ENCODE measurements at regions not wholly inside any gene's neighbourhood (a gene's known extent, or its start where the extent isn't known, plus 50 kb on each side); places are given as distances from the start of the nearest gene placed in this dataset.

- H3K4me2 ChIP-seq (replicated peaks; ENCODE audit: low read depth, low read length, poor library complexity, severe bottlenecking), result no peak overlapping the region
- no peak overlapping the region for H3K4me3 Mint-ChIP-seq
- H3K27ac ChIP-seq (ENCODE audit: low read length in 2 of 2), result no peak overlapping the region
- WGBS (ENCODE audit: insufficient coverage), result 79% methylated on average over 8 of the region's 9 CpGs
- no peak overlapping the region for H3K27ac Mint-ChIP-seq
- no peaks in the 10 kb centered on the region for H4K20me1 ChIP-seq (ENCODE audit: control insufficient read depth, insufficient read depth, low read length, poor library complexity, severe bottlenecking)
- H3K9me3 Mint-ChIP-seq (ENCODE audit: insufficient read depth), result no peaks in the 10 kb centered on the region
- intact Hi-C loops (cut with micrococcal nuclease), result no loop called here
- peaks cover 0 to 4% (median 0%) of the 10 kb centered on the region in 3 donors for H3K9me3 ChIP-seq (ENCODE audit: control extremely low read depth in 1 of 3, control insufficient read depth in 2 of 3, insufficient read depth in 1 of 3, low read length in 2 of 3)
- no peaks in the 10 kb centered on the region for H3K79me2 ChIP-seq (ENCODE audit: control insufficient read depth, insufficient read depth, low read length)
- CTCF ChIA-PET, result interaction anchor here (0.5 kb wide), 1 partner anchor 114 kb away, joined by 3 read pairs; no protein-coding TSS in a partner anchor
- H3K4me1 ChIP-seq (ENCODE audit: control insufficient read depth in 2 of 2, insufficient read depth in 2 of 2, low read length in 2 of 2), result no peaks in the 10 kb centered on the region
- H3K27me3 Mint-ChIP-seq, result peaks cover 3% of the 10 kb centered on the region
- no peaks in the 10 kb centered on the region for H3K4me1 Mint-ChIP-seq
- POLR2A ChIA-PET, result no interaction called here
- no peaks in the 10 kb centered on the region for H3K27me3 ChIP-seq (replicated peaks in 1 of 4; ENCODE audit: control extremely low read depth in 1 of 4, control insufficient read depth in 3 of 4, insufficient read depth in 4 of 4, low read length in 3 of 4)
- DNase-seq (no peak), ATAC-seq (ENCODE audit: low read depth) (no peak)
- H3K36me3 ChIP-seq (replicated peaks in 1 of 2; ENCODE audit: control extremely low read depth in 1 of 2, control insufficient read depth in 1 of 2, extremely low read depth in 1 of 2, insufficient read depth in 2 of 2, low read length in 1 of 2), result no peaks in the 10 kb centered on the region
- no peak overlapping the region for H2AFZ ChIP-seq (ENCODE audit: insufficient read depth, low read depth, low read length, poor library complexity, severe bottlenecking)
- no peak for TF ChIP-seq EZH2 (IDR thresholded peaks at IDR 0.05; ENCODE audit: borderline replicate concordance, insufficient read depth, low read depth, low read length, poor library complexity, severe bottlenecking)
- no peak for TF ChIP-seq CTCF (IDR thresholded peaks at IDR 0.05)
- no peak overlapping the region for H3K4me3 ChIP-seq (ENCODE audit: control extremely low read depth in 1 of 5, extremely low read depth in 1 of 5, insufficient read depth in 1 of 5, low read depth in 2 of 5, low read length in 4 of 5)
- no peak overlapping the region for H3K9ac ChIP-seq (ENCODE audit: low read length)
These were observed 403.2 kb upstream of the MYT1L start for GRCh38 chr2:2734308-2734707.

GRCh38 chr2:2733818-2734217 is 402.7 kb upstream of the MYT1L start:
- no peak for ATAC-seq (ENCODE audit: low read depth)
- H3K4me3 ChIP-seq (ENCODE audit: control extremely low read depth in 1 of 5, extremely low read depth in 1 of 5, insufficient read depth in 1 of 5, low read depth in 2 of 5, low read length in 4 of 5), result no peak overlapping the region
- POLR2A ChIA-PET, result no interaction called here
- Mint-ChIP-seq H3K4me1 (no peaks in the 10 kb centered on the region), H3K9me3 (ENCODE audit: insufficient read depth) (no peaks in the 10 kb centered on the region), H3K27me3 (peaks cover 3% of the 10 kb centered on the region), H3K27ac (no peak overlapping the region), H3K4me3 (no peak overlapping the region)
- WGBS (ENCODE audit: insufficient coverage), result 94% methylated on average over 8 of the region's 11 CpGs
- H3K4me1 ChIP-seq (ENCODE audit: control insufficient read depth in 2 of 2, insufficient read depth in 2 of 2, low read length in 2 of 2), result no peaks in the 10 kb centered on the region
- no peak overlapping the region for H3K27ac ChIP-seq (ENCODE audit: low read length in 2 of 2)
- no peak for DNase-seq
- no peak overlapping the region for H3K9ac ChIP-seq (ENCODE audit: low read length)
- H3K9me3 ChIP-seq (ENCODE audit: control extremely low read depth in 1 of 3, control insufficient read depth in 2 of 3, insufficient read depth in 1 of 3, low read length in 2 of 3), result peaks cover 0 to 2% (median 0%) of the 10 kb centered on the region in 3 donors
- no peaks in the 10 kb centered on the region for H3K36me3 ChIP-seq (replicated peaks in 1 of 2; ENCODE audit: control extremely low read depth in 1 of 2, control insufficient read depth in 1 of 2, extremely low read depth in 1 of 2, insufficient read depth in 2 of 2, low read length in 1 of 2)
- H3K27me3 ChIP-seq (replicated peaks in 1 of 4; ENCODE audit: control extremely low read depth in 1 of 4, control insufficient read depth in 3 of 4, insufficient read depth in 4 of 4, low read length in 3 of 4), result no peaks in the 10 kb centered on the region
- CTCF ChIA-PET, result interaction anchor here (0.5 kb wide), 1 partner anchor 115 kb away, joined by 3 read pairs; no protein-coding TSS in a partner anchor
- TF ChIP-seq EZH2 (IDR thresholded peaks at IDR 0.05; ENCODE audit: borderline replicate concordance, insufficient read depth, low read depth, low read length, poor library complexity, severe bottlenecking), result no peak
- TF ChIP-seq CTCF (IDR thresholded peaks at IDR 0.05), result no peak
- H3K79me2 ChIP-seq (ENCODE audit: control insufficient read depth, insufficient read depth, low read length), result no peaks in the 10 kb centered on the region
- H2AFZ ChIP-seq (ENCODE audit: insufficient read depth, low read depth, low read length, poor library complexity, severe bottlenecking), result no peak overlapping the region
- no peaks in the 10 kb centered on the region for H4K20me1 ChIP-seq (ENCODE audit: control insufficient read depth, insufficient read depth, low read length, poor library complexity, severe bottlenecking)
- intact Hi-C loops (cut with micrococcal nuclease), result no loop called here
- no peak overlapping the region for H3K4me2 ChIP-seq (replicated peaks; ENCODE audit: low read depth, low read length, poor library complexity, severe bottlenecking)
